ENCODE measurements at regions not wholly inside any gene's neighbourhood (a gene's known extent, or its start where the extent isn't known, plus 50 kb on each side); places are given as distances from the start of the nearest gene placed in this dataset.

DNA sequence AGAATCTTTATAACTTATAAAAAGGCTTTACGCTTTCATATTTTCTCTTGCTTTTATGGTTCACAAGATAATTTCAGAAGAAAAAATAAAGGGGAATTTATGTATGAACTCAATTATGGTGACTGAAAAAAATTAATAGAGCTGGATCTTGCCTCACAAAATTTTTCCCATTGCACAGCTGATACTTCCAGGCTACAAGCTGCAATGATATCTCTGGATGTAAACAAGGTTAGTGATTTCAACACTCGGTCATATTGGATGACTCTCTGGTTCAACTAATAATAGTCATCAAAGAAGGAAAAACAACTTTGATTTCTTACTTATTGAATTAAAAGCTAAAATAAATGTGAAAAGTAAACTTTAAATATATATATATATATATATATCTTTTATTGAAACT is 868.0 kb downstream of the FAT4 start:
- TF ChIP-seq, protein P1, sequence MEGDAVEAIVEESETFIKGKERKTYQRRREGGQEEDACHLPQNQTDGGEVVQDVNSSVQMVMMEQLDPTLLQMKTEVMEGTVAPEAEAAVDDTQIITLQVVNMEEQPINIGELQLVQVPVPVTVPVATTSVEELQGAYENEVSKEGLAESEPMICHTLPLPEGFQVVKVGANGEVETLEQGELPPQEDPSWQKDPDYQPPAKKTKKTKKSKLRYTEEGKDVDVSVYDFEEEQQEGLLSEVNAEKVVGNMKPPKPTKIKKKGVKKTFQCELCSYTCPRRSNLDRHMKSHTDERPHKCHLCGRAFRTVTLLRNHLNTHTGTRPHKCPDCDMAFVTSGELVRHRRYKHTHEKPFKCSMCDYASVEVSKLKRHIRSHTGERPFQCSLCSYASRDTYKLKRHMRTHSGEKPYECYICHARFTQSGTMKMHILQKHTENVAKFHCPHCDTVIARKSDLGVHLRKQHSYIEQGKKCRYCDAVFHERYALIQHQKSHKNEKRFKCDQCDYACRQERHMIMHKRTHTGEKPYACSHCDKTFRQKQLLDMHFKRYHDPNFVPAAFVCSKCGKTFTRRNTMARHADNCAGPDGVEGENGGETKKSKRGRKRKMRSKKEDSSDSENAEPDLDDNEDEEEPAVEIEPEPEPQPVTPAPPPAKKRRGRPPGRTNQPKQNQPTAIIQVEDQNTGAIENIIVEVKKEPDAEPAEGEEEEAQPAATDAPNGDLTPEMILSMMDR (IDR thresholded peaks at IDR 0.05; ENCODE audit: low read depth, low read length): no peak
- no peak for TF ChIP-seq EZH2phosphoT487 (IDR thresholded peaks at IDR 0.05; ENCODE audit: low read depth)
